CD4-positive, alpha-beta T cell (primary cell): ENCODE measurements at regions not wholly inside any gene's neighbourhood (a gene's known extent, or its start where the extent isn't known, plus 50 kb on each side); places are given as distances from the start of the nearest gene placed in this dataset.

Experiments used
- ATAC-seq: fragments of 200-7000 bp; cut with Tn5 transposase; one replicate; pipeline ENCODE4 v1.10.0; 2022; ENCODE audit warnings: mild to moderate bottlenecking; ENCODE audit not compliant: poor library complexity
- CTCF ChIA-PET: fragments of 350-600 bp; sonication (Branson Sonifier 250); formaldehyde crosslinking; loops from one replicate; lab custom pipeline; 2021; ENCODE audit warnings: antibody characterized with exemption, inconsistent platforms; lab: Charles Lee
- POLR2A ChIA-PET: fragments of 350-600 bp; sonication (Branson Sonifier 250); formaldehyde crosslinking; loops from one replicate; lab custom pipeline; 2021; ENCODE audit warnings: antibody characterized with exemption, inconsistent platforms; lab: Charles Lee
- DNase-seq, 14 experiments: peaks; one replicate each; pipeline ENCODE4 v3.0.0-alpha.2; 2013 to 2020; ENCODE audit warnings: mixed read lengths in 2 of 14
- H3K27ac ChIP-seq, 2 donors: one replicate each; pipeline versions ENCODE4 v1.5.1 to v1.7.0; 2013; ENCODE audit warnings: low read length in 2 of 2, low read depth in 1 of 2, mild to moderate bottlenecking in 1 of 2
- H3K27me3 ChIP-seq, 2 experiments: 1 replicate in 1 of 2; 2 replicates in 1 of 2; pipeline versions ENCODE4 v1.6.1 to v1.7.0; 2013; ENCODE audit warnings: low read length in 2 of 2, control low read depth in 1 of 2, mild to moderate bottlenecking in 1 of 2, moderate library complexity in 1 of 2; ENCODE audit not compliant: insufficient read depth in 2 of 2, control insufficient read depth in 1 of 2
- H3K36me3 ChIP-seq: one replicate; pipeline ENCODE4 v1.6.1; 2013; ENCODE audit warnings: low read length, control low read depth; ENCODE audit not compliant: insufficient read depth
- H3K4me1 ChIP-seq: one replicate; pipeline ENCODE4 v1.6.1; 2013; ENCODE audit warnings: low read length, control low read depth; ENCODE audit not compliant: insufficient read depth
- H3K4me3 ChIP-seq: one replicate; pipeline ENCODE4 v1.5.1; 2013; ENCODE audit warnings: mild to moderate bottlenecking, low read length, moderate library complexity
- H3K9me3 ChIP-seq, 2 experiments: 1 replicate in 1 of 2; 2 replicates in 1 of 2; pipeline versions ENCODE4 v1.6.1 to v1.7.0; 2013; ENCODE audit warnings: low read length in 2 of 2, mild to moderate bottlenecking in 2 of 2, control low read depth in 1 of 2, moderate library complexity in 1 of 2; ENCODE audit not compliant: control insufficient read depth in 1 of 2, insufficient read depth in 1 of 2
- H3K27ac Mint-ChIP-seq: one replicate; pipeline ENCODE4 v1.8.0; 2020; ENCODE audit warnings: mixed read lengths
- H3K27me3 Mint-ChIP-seq: one replicate; pipeline ENCODE4 v1.8.0; 2021; ENCODE audit warnings: mixed read lengths
- H3K36me3 Mint-ChIP-seq: one replicate; pipeline ENCODE4 v1.8.0; 2021; ENCODE audit warnings: low read depth, mixed read lengths
- H3K4me1 Mint-ChIP-seq: one replicate; pipeline ENCODE4 v1.8.0; 2021; ENCODE audit warnings: low read depth, mixed read lengths
- H3K4me3 Mint-ChIP-seq: one replicate; pipeline ENCODE4 v1.8.0; 2020; ENCODE audit warnings: mild to moderate bottlenecking, mixed read lengths
- H3K9me3 Mint-ChIP-seq: one replicate; pipeline ENCODE4 v1.8.0; 2020; ENCODE audit warnings: mixed read lengths
- CTCF ChIP-seq: fragments of 200-600 bp; IDR thresholded peaks from one replicate; pipeline ENCODE4 v1.8.0; 2022; ENCODE audit warnings: antibody characterized with exemption, mild to moderate bottlenecking
- intact Hi-C, 2 experiments: fragments of 100-400 bp; cut with DNase I in 1 of 2; cut with micrococcal nuclease in 1 of 2; formaldehyde crosslinking; loops; one replicate each; pipeline versions ENCODE4 v1.15.1 to v1.9.0; 2023 to 2025; cut with DNase I, micrococcal nuclease

GRCh38 chr2:139078376-139078775, 298.2 kb upstream of the NXPH2 start:
- H3K4me1 Mint-ChIP-seq = no peaks in the 10 kb centered on the region
- H3K27ac Mint-ChIP-seq = no peak overlapping the region
- Histone ChIP-seq H3K4me1 (no peaks in the 10 kb centered on the region), H3K27me3 (no peaks in the 10 kb centered on the region), H3K36me3 (no peaks in the 10 kb centered on the region), H3K27ac (no peak overlapping the region), H3K9me3 (no peaks in the 10 kb centered on the region), H3K4me3 (no peak overlapping the region)
- H3K4me3 Mint-ChIP-seq = no peak overlapping the region
- intact Hi-C loops = no loop called here
- no peak for DNase-seq
- no peak for TF ChIP-seq CTCF
- peaks cover 4% of the 10 kb centered on the region for H3K9me3 Mint-ChIP-seq
- ATAC-seq = no peak
- H3K36me3 Mint-ChIP-seq = no peaks in the 10 kb centered on the region
- ChIA-PET CTCF (no interaction called here), POLR2A (no interaction called here)
- no peaks in the 10 kb centered on the region for H3K27me3 Mint-ChIP-seq

DNA sequence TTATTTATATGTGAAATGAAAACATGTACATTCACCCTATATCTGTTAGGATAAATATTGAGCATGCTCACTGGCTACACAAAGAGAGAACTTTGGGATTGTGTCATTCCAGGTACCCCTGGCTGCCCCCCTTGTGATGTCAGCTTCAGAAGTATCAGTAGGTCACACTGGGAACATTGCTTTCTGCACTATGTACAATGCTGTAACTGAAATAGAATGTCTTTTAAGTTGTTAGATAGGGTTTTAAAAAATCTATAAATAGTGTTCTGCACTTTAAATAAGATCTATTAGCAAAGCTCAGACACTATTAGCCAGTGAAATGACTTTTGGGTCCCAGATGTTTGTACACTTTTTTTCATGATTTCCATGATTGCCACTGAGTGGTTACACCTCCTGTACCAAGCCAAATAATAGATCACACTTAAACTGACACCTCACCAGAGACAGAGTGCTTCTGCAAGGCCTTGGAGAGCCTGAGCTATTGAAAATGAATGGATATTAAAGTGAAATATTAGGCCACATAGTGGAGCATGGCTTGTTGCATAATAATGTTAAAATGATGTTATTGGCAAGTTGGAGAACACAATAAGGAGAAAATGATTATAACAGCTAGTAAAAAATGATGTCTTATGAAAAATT, 297.0 kb upstream of the NXPH2 start:
- Histone ChIP-seq H3K27ac (no peak overlapping the region), H3K9me3 (no peaks in the 10 kb centered on the region), H3K4me3 (no peak overlapping the region), H3K27me3 (no peaks in the 10 kb centered on the region), H3K4me1 (no peaks in the 10 kb centered on the region), H3K36me3 (no peaks in the 10 kb centered on the region)
- ChIA-PET POLR2A (no interaction called here), CTCF (no interaction called here)
- no peaks in the 10 kb centered on the region for H3K36me3 Mint-ChIP-seq
- no peak overlapping the region for H3K27ac Mint-ChIP-seq
- intact Hi-C loops = no loop called here
- no peak for TF ChIP-seq CTCF
- no peak overlapping the region for H3K4me3 Mint-ChIP-seq
- peaks cover 4% of the 10 kb centered on the region for H3K9me3 Mint-ChIP-seq
- H3K27me3 Mint-ChIP-seq = no peaks in the 10 kb centered on the region
- ATAC-seq (no peak), DNase-seq (no peak)
- no peaks in the 10 kb centered on the region for H3K4me1 Mint-ChIP-seq

GRCh38 chr2:139067874-139068273, 287.7 kb upstream of the NXPH2 start:
- peaks cover 5% of the 10 kb centered on the region for H3K9me3 Mint-ChIP-seq
- CTCF ChIA-PET = no interaction called here
- Histone ChIP-seq H3K9me3 (no peaks in the 10 kb centered on the region), H3K27ac (no peak overlapping the region), H3K4me1 (no peaks in the 10 kb centered on the region), H3K36me3 (no peaks in the 10 kb centered on the region), H3K4me3 (no peak overlapping the region), H3K27me3 (no peaks in the 10 kb centered on the region)
- H3K4me1 Mint-ChIP-seq = no peaks in the 10 kb centered on the region
- TF ChIP-seq CTCF = no peak
- H3K36me3 Mint-ChIP-seq = no peaks in the 10 kb centered on the region
- ATAC-seq (no peak), DNase-seq (no peak)
- H3K27me3 Mint-ChIP-seq = no peaks in the 10 kb centered on the region
- POLR2A ChIA-PET = no interaction called here
- intact Hi-C loops = no loop called here
- H3K27ac Mint-ChIP-seq = no peak overlapping the region
- no peak overlapping the region for H3K4me3 Mint-ChIP-seq
